ENCODE measurements at regions not wholly inside any gene's neighbourhood (a gene's known extent, or its start where the extent isn't known, plus 50 kb on each side); places are given as distances from the start of the nearest gene placed in this dataset.

DNA sequence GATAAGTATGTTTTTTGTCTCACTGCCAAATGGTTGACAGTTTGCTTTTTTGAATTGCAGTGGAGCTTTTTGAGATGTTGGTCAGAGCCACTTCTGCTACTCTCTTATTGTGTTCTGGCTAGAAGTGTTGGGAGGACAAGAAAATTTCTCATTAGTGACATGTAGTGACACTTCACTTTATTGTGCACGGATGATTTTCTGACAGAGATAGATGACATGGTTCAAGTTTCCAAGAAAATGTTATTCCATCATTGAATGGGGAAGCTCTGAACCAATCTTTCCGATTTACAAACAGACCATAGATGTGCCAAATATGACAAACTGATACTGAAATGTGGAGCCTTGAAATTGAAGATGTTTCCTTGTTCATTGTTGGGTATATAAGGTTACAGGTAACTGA lies 558.9 kb upstream of the WWC1 start:
- TF ChIP-seq, protein P1, sequence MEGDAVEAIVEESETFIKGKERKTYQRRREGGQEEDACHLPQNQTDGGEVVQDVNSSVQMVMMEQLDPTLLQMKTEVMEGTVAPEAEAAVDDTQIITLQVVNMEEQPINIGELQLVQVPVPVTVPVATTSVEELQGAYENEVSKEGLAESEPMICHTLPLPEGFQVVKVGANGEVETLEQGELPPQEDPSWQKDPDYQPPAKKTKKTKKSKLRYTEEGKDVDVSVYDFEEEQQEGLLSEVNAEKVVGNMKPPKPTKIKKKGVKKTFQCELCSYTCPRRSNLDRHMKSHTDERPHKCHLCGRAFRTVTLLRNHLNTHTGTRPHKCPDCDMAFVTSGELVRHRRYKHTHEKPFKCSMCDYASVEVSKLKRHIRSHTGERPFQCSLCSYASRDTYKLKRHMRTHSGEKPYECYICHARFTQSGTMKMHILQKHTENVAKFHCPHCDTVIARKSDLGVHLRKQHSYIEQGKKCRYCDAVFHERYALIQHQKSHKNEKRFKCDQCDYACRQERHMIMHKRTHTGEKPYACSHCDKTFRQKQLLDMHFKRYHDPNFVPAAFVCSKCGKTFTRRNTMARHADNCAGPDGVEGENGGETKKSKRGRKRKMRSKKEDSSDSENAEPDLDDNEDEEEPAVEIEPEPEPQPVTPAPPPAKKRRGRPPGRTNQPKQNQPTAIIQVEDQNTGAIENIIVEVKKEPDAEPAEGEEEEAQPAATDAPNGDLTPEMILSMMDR (IDR thresholded peaks at IDR 0.05) = no peak
- TF ChIP-seq POLR2A (IDR thresholded peaks at IDR 0.05) = no peak

Data from thyroid gland (tissue), 4 donors.